Pons (tissue), 1 donor: ENCODE measurements at regions not wholly inside any gene's neighbourhood (a gene's known extent, or its start where the extent isn't known, plus 50 kb on each side); places are given as distances from the start of the nearest gene placed in this dataset.
"Not testable (repeated sequence)": the region's sequence is repeated elsewhere in the genome, so short reads cannot be mapped to it uniquely, and the experiment has no call there.

Experiments
- DNase-seq: peaks from one replicate; pipeline ENCODE4 v3.0.0-alpha.2; 2016; ENCODE audit warnings: low spot score

DNA sequence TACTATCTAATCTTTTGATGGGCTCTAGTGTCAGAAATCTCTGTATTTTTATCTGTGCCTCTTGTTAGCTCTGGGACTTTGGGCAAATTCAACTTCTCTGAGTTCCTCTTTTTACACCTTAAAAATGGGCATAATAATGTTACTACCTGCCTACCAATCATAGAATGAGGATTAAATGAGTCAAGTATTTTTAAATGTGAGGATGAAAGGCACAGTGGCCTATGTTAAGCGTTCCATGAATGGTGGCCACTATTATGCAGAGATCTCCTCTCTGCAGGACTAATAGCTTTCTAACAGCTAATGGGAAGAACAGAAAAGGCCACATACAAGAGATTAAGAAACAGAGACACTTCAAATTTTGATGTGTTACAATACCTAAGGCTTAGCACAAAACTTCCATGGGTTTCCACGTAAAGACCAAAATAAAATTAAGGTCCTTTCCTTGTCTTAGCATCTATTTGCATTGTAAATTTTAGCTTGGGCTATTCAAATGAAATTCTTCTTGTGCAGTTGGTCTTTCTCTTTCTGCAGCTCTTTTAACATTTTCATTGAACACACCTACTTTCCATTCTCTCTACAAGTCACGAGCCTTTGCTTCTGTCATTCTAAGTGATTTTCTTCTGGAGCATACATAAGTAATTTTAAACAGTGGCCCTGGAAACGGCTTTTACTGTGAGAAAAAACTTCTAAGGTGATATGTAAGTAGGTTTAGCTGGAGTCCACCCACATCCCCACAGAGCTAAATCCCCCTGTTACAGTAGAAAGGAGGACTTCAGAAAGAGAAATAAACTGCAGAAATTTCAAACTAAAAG lies 117.9 kb upstream of the MED14 start:
- DNase-seq = no peak

GRCh38 chrX:40853816-40854123 lies 118.4 kb upstream of the MED14 start:
- no peak for DNase-seq

DNA sequence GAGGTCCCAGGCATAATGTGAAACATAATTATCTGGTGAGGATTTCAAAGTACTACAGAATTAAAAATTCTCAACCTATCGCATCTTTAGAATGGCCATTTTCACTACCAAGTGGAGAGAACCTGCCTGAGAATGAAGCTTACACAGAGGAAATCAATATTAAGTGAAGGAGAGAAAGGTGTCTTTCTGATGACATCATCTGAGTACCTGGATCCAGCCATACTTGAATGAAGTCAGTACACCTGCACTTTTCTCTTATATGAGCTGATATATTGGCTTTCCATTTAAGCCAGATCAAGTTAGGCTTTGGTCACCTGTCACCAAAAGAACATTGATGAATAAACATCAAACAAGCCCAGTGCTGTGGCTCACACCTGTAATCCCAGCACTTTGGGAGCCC lies 118.9 kb upstream of the MED14 start:
- no peak for DNase-seq

GRCh38 chrX:40855411-40855810 lies 120.1 kb upstream of the MED14 start:
- no peak for DNase-seq

DNA sequence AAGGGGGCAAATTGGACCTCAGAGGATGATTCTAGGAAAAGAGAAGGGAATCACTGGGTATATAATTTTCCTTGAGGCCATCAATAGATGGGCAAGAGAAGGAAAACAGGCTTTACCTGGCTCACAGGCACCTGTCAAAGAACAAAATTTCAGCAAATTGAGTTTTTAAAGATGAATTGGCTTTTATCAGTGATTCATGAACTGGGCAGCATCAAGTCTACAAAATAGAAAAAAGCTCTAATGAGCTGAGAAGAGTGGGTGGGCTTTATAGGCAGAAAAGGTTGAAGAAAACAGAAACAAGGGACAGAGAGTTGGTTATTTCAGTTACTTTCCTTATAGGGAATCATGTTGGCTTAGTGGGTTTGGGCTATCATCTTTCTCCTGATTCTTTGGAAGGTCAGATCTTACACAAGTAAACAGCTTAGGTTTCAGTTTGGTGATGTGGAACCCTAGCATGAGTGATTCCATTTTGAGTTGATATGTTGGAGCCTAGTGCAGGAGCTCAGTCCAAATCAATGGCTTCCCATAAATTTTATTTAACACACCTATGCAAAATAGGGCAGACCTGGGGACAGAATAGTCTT lies 120.7 kb upstream of the MED14 start:
- DNase-seq = no peak

DNA sequence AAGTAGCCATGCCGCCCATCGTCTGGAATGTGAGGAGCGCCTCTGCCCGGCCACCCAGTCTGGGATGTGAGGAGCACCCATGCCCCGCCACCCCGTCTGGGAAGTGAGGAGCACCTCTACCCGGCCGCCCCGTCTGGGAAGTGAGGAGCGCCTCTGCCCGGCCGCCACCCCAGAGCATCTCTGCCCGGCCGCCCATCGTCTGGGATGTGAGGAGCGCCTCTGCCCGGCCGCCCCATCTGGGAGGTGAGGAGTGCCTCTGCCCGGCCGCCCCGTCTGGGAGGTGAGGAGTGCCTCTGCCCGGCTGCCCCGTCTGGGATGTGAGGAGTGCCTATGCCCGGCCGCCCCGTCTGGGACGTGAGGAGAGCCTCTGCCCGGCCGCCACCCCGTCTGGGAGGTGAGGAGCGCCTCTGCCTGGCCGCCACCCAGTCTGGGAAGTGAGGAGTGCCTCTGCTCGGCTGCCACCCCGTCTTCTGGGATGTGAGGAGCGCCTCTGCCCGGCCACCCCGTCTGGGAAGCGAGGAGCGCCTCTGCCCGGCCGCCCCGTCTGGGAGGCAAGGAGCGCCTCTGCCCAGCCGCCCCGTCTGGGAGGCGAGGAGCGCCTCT lies 126.7 kb upstream of the MED14 start:
- DNase-seq = not testable (repeated sequence)

GRCh38 chrX:40863260-40863659 lies 127.9 kb upstream of the MED14 start:
- not testable (repeated sequence) for DNase-seq

DNA sequence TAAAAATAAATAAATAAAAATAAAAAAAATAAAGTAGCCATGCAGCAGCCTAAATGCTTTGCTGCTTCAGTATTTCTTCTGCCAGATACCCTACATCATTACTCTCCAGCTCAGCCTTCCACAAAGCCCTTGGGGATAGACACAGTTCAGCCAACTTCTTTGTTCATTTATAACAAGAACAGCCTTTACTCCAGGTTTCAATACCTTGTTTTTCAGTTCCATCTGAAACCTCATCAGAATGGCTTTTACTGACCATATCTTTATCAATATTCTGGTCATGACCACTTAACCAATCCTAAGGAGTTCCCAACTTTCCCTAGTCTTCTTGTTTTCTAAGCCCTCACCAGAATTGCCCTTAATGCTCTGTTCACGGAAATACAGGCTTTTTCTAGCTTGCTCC lies 128.3 kb upstream of the MED14 start:
- no peak for DNase-seq

- DNase-seq = no peak
Measured at GRCh38 chrX:40864972-40865371, 129.6 kb upstream of the MED14 start.

- no peak for DNase-seq
Measured at GRCh38 chrX:40866893-40867292, 131.6 kb upstream of the MED14 start.

GRCh38 chrX:40867352-40867751 lies 132.0 kb upstream of the MED14 start:
- DNase-seq = no peak

GRCh38 chrX:40868868-40869267 lies 133.5 kb upstream of the MED14 start:
- no peak for DNase-seq

GRCh38 chrX:40870982-40871381 lies 135.6 kb upstream of the MED14 start:
- not testable (repeated sequence) for DNase-seq

DNA sequence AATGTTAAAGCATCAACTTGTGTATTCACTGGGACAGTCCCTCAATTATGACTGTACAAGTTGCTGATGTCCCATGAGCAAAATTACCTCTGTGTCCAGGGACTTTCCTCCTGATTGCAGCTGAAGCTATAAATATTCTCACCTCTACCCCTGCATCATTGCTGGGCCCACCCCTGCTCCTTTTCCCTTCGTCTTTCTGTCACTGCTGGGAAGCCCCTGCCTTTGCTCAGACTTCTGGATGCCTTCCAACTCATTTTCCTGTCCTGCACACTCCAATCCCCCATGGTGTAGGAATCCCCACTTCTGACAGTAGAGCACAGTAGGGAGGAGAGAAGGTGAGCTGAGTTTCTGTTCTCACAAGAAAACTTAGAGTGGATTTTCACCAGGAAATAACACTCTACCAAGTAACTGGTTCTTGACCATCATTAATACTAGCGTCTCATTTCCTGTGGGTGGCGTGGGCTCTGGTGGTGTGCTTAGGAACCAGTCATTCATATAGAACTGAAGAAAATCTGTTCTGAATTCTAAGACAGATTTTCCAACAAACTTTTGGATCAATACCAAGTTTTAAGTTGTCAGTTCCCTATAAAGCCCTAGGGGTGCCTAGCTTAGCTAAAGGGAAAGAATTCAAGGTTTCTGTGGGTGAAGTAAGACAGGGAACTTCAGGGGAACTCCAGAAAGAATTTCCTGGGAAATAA lies 136.2 kb upstream of the MED14 start:
- no peak for DNase-seq

- no peak for DNase-seq
Measured at GRCh38 chrX:40872351-40872750, 137.0 kb upstream of the MED14 start.

DNA sequence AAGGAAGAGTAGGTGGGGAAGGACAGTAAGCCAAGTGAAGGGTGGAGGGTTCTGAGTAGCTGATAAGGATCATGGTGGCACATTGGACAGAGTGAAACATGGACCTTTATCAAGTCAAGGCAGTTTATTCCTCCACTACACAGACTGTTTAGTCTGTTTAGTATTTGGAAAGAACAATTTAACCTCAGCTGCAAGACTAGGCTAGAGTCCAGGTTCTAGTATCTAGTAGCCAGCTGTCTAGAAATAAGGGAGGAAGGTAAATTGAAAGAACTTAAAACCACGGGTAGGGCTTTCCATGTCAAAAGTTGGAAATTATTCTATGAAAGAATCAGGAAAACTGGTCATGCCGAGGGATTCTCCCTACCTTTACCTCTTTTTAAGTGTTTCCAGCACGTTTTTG lies 140.1 kb upstream of the MED14 start:
- no peak for DNase-seq

DNA sequence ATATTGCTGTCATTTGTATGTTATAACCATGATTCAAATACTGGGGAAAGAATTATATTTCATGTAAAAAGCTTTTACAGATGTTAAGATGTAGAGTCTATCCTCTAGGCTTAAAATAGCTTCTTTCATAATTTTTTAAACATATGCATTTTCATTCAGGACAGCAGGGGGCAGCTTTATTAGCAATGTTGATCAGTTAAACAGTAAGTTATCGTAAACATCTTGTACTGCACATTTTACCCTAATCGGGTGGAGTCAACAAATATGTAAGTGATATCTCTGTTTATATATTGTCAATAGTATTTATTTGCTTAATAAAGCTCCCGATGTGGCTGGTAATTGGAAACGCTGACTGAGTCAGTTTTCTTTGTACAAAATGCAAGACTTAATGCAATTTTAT lies 142.5 kb upstream of the MED14 start:
- peak; percentile 31 for DNase-seq

DNA sequence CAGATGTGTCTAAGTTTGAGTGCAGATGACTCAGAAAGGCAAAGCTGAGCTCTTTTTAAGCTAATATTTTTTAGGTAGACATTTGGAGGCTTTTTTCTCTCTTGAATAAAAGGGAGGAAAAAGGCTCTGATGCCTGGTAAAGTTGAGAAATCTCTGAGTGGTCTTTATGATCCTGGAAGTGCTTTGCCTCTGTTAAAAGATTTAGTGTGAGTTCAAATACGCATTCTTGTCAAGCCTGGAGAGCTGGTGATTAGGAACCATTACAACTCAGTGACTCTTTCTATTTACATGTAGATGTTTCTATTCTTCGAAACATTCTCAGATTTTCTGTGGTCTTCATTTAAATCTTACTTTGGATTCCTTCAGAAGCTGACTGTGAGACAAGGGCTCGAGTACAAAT lies 143.4 kb upstream of the MED14 start:
- no peak for DNase-seq

DNA sequence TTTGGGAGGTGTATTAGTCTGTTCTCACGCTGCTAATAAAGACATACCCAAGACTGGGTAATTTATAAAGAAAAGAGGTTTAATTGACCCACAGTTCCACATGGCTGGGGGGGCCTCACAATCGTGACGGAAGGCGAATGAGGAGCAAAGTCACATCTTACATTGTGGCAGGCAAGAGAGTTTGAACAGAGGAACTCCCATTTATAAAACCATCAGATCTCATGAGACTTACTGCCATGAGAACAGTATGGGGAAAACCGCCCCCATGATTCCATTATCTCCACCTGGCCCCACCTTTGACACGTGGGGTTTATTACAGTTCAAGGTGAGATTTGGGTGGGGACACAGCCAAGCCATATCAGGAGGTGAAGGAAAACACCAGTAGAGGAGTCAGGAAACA lies 143.8 kb upstream of the MED14 start:
- not testable (repeated sequence) for DNase-seq

DNA sequence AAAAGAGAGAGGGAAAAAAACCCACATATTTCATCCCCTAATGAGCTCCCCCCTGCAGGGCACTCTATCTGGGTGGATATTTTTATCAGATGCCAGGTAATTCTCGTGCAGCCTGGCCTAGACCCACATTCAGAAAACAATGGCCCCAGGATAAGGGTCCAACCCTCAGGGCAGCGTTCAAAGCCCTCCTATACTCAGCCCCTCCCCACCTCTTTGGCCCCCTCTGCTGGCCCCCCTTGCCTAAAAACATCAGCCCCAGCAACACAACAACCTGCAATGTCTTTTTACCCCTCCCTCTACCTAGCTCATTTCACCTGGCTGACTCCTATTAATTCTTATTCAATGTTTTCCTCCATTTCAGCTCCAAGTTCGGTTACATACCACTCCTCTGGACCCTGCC lies 145.4 kb upstream of the MED14 start:
- DNase-seq = no peak

GRCh38 chrX:40883021-40883619 lies 147.8 kb upstream of the MED14 start:
- DNase-seq = no peak

DNA sequence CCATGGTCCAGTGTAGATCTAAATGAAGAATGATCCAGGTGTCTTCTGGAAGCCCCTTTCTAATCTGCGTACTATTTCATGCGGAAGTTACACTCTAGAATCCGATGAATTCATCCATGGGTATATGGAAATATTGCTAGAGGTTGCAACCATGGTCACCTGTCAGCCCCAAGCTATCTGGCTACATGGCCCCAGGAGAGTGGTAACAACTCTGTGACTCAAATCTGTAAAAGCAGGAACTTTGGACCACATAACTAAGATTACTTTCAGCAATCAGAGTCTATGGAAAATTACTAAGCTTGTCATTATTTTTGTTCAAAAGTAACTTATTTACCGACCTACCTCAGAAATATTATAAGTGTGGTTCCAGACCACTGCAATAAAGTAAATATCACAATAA lies 150.6 kb upstream of the MED14 start:
- DNase-seq = no peak

DNA sequence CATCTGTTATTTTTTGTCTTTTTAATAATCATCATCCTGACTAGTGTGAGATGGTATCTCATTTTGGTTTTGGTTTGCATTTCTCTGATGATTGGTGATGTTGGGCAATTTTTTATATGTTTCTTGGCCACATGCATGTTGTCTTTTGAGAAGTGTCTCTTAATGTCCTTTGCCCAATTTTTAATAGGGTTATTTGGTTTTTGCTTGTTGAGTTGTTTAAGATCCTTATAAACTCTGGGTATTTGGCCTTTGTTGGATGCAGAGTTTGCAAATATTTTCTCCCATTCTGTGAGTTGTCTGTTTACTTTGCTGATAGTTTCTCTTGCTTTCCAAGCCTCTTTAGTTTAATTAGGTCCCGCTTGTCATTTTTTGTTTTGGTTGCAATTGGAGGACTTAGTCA lies 152.1 kb upstream of the MED14 start:
- no peak for DNase-seq
